GM12865 (cell line): ENCODE measurements at regions not wholly inside any gene's neighbourhood (a gene's known extent, or its start where the extent isn't known, plus 50 kb on each side); places are given as distances from the start of the nearest gene placed in this dataset.

ENCODE experiments used
- DNase-seq: peaks from one replicate; pipeline ENCODE4 v3.0.0; 2010; ENCODE audit warnings: low read depth
- H3K4me3 ChIP-seq: 2 replicates; pipeline ENCODE4 v1.5.1; 2011; ENCODE audit warnings: mild to moderate bottlenecking, low read depth, low read length, control low read depth
- TF ChIP-seq, protein P1 (sequence below): IDR thresholded peaks from 2 replicates; pipeline ENCODE4 v1.5.1; 2011; ENCODE audit warnings: low read length, control low read depth, low read depth, inconsistent platforms; ENCODE audit not compliant: insufficient read depth; ENCODE audit errors: missing control alignments

DNA sequence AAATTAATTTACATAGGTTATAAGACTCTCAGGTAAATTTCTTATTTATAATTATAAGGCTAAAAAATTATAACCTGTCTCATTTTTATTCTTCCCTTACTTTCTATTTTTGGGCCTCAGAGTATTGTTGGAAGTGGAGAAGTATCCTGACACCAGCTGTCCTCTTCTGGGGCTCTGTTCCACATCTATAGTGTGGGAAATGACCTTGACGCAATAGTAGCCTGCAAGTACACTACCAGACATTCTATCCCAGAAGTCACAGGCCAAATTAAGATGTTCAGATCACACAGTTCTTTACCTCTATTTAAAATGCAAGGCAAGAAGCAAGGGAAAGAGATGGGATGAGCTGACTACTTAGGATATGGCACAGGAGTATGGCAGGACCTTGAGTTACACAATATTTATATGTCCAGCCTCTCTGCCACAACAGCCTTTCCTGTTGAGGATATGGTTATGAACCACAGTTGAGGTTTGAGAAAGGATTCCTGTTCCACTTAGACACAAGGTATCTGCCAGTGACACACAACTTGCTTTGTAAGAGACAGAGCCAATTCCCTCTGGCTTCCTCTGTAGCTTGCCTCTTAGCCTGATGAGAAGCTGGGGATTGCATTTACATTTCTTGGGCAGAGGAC is 158.0 kb upstream of the IL12A start:
- no peak for DNase-seq
- TF ChIP-seq, protein P1, sequence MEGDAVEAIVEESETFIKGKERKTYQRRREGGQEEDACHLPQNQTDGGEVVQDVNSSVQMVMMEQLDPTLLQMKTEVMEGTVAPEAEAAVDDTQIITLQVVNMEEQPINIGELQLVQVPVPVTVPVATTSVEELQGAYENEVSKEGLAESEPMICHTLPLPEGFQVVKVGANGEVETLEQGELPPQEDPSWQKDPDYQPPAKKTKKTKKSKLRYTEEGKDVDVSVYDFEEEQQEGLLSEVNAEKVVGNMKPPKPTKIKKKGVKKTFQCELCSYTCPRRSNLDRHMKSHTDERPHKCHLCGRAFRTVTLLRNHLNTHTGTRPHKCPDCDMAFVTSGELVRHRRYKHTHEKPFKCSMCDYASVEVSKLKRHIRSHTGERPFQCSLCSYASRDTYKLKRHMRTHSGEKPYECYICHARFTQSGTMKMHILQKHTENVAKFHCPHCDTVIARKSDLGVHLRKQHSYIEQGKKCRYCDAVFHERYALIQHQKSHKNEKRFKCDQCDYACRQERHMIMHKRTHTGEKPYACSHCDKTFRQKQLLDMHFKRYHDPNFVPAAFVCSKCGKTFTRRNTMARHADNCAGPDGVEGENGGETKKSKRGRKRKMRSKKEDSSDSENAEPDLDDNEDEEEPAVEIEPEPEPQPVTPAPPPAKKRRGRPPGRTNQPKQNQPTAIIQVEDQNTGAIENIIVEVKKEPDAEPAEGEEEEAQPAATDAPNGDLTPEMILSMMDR = no peak
- no peak overlapping the region for H3K4me3 ChIP-seq

DNA sequence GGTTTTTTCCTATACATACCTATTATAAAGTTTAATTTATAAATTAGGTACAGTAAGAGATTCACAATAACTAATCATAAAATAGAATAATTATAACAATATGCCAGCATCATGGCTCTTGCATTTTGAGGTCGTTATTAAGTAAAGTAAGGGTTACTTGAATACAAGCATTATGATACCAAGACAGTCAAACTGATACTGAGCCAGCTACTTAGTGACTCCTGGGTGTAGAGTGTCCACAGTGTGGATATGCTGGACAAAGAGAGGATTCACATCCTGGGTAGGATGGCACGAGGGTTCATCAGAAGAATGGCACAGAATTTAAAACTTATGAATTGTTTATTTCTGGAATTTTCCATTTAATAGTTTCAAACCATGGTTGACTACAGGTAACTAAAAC is 157.2 kb upstream of the IL12A start:
- TF ChIP-seq, protein P1 = no peak
- H3K4me3 ChIP-seq = no peak overlapping the region
- no peak for DNase-seq

DNA sequence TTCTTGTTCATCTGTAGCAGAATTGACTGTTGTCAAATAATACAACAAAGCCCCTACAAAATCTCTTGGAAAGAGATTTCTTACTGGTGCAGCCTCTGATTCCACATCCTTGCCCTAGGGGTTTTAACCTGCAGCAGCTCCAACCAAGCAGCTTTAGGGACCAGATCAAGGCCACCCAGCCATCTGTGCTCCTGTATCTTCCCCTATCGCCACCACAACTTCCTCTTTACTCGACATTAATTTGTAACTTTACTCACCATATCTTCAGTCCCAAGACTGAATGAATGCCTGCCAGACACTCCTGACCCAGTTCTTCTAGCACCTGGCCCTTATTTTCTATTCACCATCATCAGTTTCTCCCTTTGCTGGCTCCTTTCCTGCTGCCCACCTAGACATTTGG is 156.6 kb upstream of the IL12A start:
- DNase-seq = peak; percentile 41
- H3K4me3 ChIP-seq = no peak overlapping the region
- TF ChIP-seq, protein P1 = no peak

DNA sequence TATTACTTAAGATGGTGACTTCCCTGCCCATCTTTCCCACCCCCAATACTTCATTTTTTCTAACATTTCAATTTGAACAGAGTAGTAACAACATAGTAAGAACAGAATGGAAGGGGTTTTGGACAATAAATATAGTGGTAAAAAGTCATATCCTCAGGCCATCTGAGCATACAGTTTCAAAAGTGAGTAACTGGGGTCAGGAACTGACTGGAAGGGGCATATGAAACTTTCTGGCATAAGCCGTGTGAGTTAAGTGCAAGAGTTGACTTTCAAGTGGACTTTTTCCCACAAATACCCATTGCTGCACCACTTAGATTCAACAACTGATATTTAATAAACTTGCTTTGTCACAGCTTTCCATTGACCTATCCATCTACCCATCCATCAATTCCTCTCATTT is 153.5 kb upstream of the IL12A start:
- H3K4me3 ChIP-seq = no peak overlapping the region
- TF ChIP-seq, protein P1 = no peak
- no peak for DNase-seq

DNA sequence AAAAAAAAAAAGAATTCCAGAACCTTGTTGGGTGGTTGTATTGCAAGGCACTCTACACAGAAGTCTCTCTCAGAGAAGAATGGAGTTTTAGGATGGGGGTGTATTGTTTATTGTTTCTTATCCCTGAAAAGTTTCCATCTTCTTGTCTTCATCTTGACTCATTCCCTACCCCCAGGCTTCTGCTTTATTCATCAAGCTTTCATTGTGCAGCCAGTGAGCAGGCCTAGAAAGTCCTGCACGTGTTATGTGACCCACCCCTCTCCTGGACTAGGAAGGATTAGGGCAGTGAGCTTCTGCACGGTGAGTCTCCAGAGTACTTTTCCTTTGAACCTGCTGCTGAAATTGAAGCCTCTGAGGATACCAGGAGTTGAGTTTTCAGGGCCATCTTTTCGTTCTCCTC is 150.9 kb upstream of the IL12A start:
- TF ChIP-seq, protein P1 = no peak
- no peak for DNase-seq
- no peak overlapping the region for H3K4me3 ChIP-seq

DNA sequence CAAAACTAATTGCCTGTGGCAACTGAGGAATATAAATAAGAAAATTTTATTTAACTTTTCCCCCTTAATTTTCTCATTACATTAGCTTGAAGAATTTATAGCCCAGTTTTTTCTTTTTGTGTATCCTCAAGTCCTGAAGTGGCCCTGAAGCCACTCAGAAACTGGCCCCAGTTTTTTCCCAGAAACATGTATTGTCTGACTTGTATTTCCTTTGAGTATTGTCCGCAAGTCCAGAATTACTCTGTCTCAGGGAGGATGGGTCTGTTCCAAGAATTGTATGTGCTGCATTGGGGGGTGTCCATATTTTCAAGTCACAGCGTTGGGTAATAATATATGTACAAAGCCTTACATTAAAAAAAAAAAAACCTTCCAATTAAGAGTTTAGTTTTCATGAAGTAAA is 149.7 kb upstream of the IL12A start:
- DNase-seq = no peak
- TF ChIP-seq, protein P1 = no peak
- H3K4me3 ChIP-seq = no peak overlapping the region

DNA sequence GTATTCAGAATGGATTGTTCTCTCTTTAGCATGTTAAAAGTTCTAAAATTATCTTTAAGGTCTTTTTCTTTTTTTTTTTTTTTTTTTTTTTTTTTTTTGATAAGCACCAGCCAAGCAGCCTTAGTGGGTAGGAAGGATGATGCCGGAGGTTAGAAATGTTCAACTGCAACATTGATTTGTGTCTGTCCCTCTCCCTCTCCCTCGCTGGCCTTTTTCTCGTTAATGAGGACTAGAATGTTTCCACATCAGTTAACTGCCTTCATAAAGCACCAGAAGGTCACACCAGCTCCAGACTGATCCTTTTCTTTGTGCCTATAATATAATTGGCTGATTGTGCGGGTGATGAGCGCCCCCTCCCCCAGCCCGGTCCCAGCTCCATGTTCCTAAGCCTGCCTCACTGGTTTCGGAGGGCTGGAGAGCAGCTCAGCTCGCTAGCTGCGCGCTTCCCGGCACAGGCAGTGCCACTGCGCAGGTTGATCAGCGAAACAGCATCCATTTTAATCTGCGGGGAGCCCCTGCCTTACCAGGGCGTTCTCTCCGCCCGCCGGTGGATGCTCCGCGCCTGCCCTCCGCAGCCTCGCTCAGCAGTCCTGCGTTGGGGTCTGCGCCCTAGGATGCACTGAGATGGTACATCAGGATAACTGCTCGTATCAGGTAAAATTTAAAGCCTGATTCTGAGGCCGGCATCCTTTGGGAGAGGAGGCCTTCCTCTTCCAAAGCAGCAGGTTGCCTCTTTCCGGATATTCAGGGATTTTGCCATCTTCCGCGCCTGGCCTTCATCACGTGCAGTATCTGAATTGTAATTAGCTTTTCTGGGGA is 148.9 kb upstream of the IL12A start, which contains the start of gene SCHIP1:
SCHIP1 (plus strand) TSS at position 301 of the 819 bp plus-strand sequence.
- peak within 1 kb of the TSS; percentile 34 for H3K4me3 ChIP-seq

More for the DNA sequence above, 148.9 kb upstream of the IL12A start, which contains the start of gene SCHIP1:
- TF ChIP-seq, protein P1 = no peak
- no peak for DNase-seq
